ENCODE measurements at regions not wholly inside any gene's neighbourhood (a gene's known extent, or its start where the extent isn't known, plus 50 kb on each side); places are given as distances from the start of the nearest gene placed in this dataset.
A peak's percentile ranks its signal among the peaks of the same experiment; 100 is the strongest.

GRCh38 chr1:87240661-87241285 lies 87.9 kb upstream of the LMO4 start:
- Histone ChIP-seq H2AFZ (ENCODE audit: low read depth, low read length) (no peak overlapping the region), H3K9me3 (replicated peaks; ENCODE audit: control insufficient read depth, insufficient read depth, low read length) (no peaks in the 10 kb centered on the region), H3K27ac (ENCODE audit: insufficient read depth, low read depth, low read length) (no peak overlapping the region), H3K4me1 (ENCODE audit: control insufficient read depth, extremely low read depth, insufficient read depth, low read length) (no peaks in the 10 kb centered on the region), H3K36me3 (ENCODE audit: control insufficient read depth in 2 of 2, extremely low read depth in 1 of 2, insufficient read depth in 2 of 2, low read length in 2 of 2) (no peaks in the 10 kb centered on the region), H3K4me3 (replicated peaks in 1 of 3; ENCODE audit: insufficient read depth in 1 of 3, low read depth in 1 of 3, low read length in 3 of 3) (no peak overlapping the region), H3K79me2 (ENCODE audit: control insufficient read depth, insufficient read depth, low read length) (no peaks in the 10 kb centered on the region), H3K4me2 (ENCODE audit: insufficient read depth, low read length) (no peak overlapping the region), H3K9ac (replicated peaks; ENCODE audit: extremely low read depth, insufficient read depth, low read length) (no peak overlapping the region), H4K20me1 (replicated peaks; ENCODE audit: control insufficient read depth, extremely low read depth, insufficient read depth, low read length) (no peaks in the 10 kb centered on the region), H3K27me3 (ENCODE audit: control insufficient read depth in 2 of 2, insufficient read depth in 2 of 2, low read length in 2 of 2) (no peaks in the 10 kb centered on the region), H3K9me1 (replicated peaks; ENCODE audit: control insufficient read depth, extremely low read depth, insufficient read depth, low read length) (no peaks in the 10 kb centered on the region)
- DNase-seq (ENCODE audit: low read depth, low spot score) (no peak), FAIRE-seq (no peak)
- intact Hi-C loops (cut with micrococcal nuclease) (no loop called here), dilution Hi-C loops (cut with MboI; ENCODE audit: extremely low pct_ligation_motif_present, low sequenced_read_pairs) (no loop called here)
- TF ChIP-seq GATA2 (IDR thresholded peaks at IDR 0.05; ENCODE audit: insufficient read depth, insufficient read length, low read depth, low read length) (no peak), JUN (IDR thresholded peaks at IDR 0.05; ENCODE audit: borderline replicate concordance, insufficient read depth, insufficient read length, low read depth) (no peak), POLR2A (IDR thresholded peaks at IDR 0.05; ENCODE audit: low read depth, low read length) (no peak), FOS (IDR thresholded peaks at IDR 0.05; ENCODE audit: borderline replicate concordance, insufficient read depth, low read length) (no peak), MYC (IDR thresholded peaks at IDR 0.05; ENCODE audit: low read depth, low read length) (no peak), POLR2AphosphoS5 (IDR thresholded peaks at IDR 0.05; ENCODE audit: insufficient read depth, low read depth, low read length) (no peak)
- ChIA-PET POLR2A (no interaction called here), CTCF (no interaction called here)
- no TSS peak for BruUV-seq (replicated peaks)

GRCh38 chr1:87242445-87243185 lies 86.1 kb upstream of the LMO4 start:
- no peak overlapping the region for H3K4me3 ChIP-seq (replicated peaks in 1 of 3; ENCODE audit: insufficient read depth in 1 of 3, low read depth in 1 of 3, low read length in 3 of 3)
- no peak for FAIRE-seq
- dilution Hi-C loops (cut with MboI; ENCODE audit: extremely low pct_ligation_motif_present, low sequenced_read_pairs) = no loop called here
- CTCF ChIA-PET = interaction anchor here (1.1 to 1.3 kb wide), 3 partner anchors 9 to 711 kb away, joined by 3 read pairs; no protein-coding TSS in a partner anchor
- POLR2A ChIA-PET = no interaction called here
- no peaks in the 10 kb centered on the region for H3K27me3 ChIP-seq (ENCODE audit: control insufficient read depth in 2 of 2, insufficient read depth in 2 of 2, low read length in 2 of 2)
- H4K20me1 ChIP-seq (replicated peaks; ENCODE audit: control insufficient read depth, extremely low read depth, insufficient read depth, low read length) = no peaks in the 10 kb centered on the region
- no peak overlapping the region for H2AFZ ChIP-seq (ENCODE audit: low read depth, low read length)
- TF ChIP-seq POLR2A (IDR thresholded peaks at IDR 0.05; ENCODE audit: low read depth, low read length) (no peak), MAX (IDR thresholded peaks at IDR 0.05; ENCODE audit: insufficient read depth, insufficient read length) (no peak), CTCF (IDR thresholded peaks at IDR 0.05; ENCODE audit: extremely low read depth in 1 of 2, insufficient read depth in 1 of 2, low read depth in 1 of 2, low read length in 2 of 2) (no peak), GATA2 (IDR thresholded peaks at IDR 0.05; ENCODE audit: insufficient read depth, insufficient read length, low read depth, low read length) (peak; percentile 36), MYC (IDR thresholded peaks at IDR 0.05; ENCODE audit: low read depth, low read length) (no peak), EZH2 (IDR thresholded peaks at IDR 0.05; ENCODE audit: borderline replicate concordance, low read depth, low read length, severe bottlenecking) (no peak), JUN (IDR thresholded peaks at IDR 0.05; ENCODE audit: borderline replicate concordance, insufficient read depth, insufficient read length, low read depth) (no peak)
- no peak overlapping the region for H3K27ac ChIP-seq (ENCODE audit: insufficient read depth, low read depth, low read length)
- no TSS peak for BruUV-seq (replicated peaks)
- H3K9ac ChIP-seq (replicated peaks; ENCODE audit: extremely low read depth, insufficient read depth, low read length) = no peak overlapping the region
- no peak overlapping the region for H3K4me2 ChIP-seq (ENCODE audit: insufficient read depth, low read length)
- no peaks in the 10 kb centered on the region for H3K4me1 ChIP-seq (ENCODE audit: control insufficient read depth, extremely low read depth, insufficient read depth, low read length)
- no peaks in the 10 kb centered on the region for H3K9me3 ChIP-seq (replicated peaks; ENCODE audit: control insufficient read depth, insufficient read depth, low read length)
- H3K79me2 ChIP-seq (ENCODE audit: control insufficient read depth, insufficient read depth, low read length) = no peaks in the 10 kb centered on the region
- DNase-seq (ENCODE audit: low read depth, low spot score) = no peak
- no peaks in the 10 kb centered on the region for H3K36me3 ChIP-seq (ENCODE audit: control insufficient read depth in 2 of 2, extremely low read depth in 1 of 2, insufficient read depth in 2 of 2, low read length in 2 of 2)
- no peaks in the 10 kb centered on the region for H3K9me1 ChIP-seq (replicated peaks; ENCODE audit: control insufficient read depth, extremely low read depth, insufficient read depth, low read length)
- intact Hi-C loops (cut with micrococcal nuclease) = no loop called here
